ENCODE measurements at regions not wholly inside any gene's neighbourhood (a gene's known extent, or its start where the extent isn't known, plus 50 kb on each side); places are given as distances from the start of the nearest gene placed in this dataset.

GRCh38 chr13:38160131-38160530 is 189.5 kb upstream of the UFM1 start:
- Histone ChIP-seq H3K79me2 (ENCODE audit: control insufficient read depth, insufficient read depth, low read length, unreplicated experiment) (no peaks in the 10 kb centered on the region), H3K4me3 (ENCODE audit: low read depth, low read length) (no peak overlapping the region), H3K27me3 (ENCODE audit: insufficient read depth, low read length) (no peaks in the 10 kb centered on the region), H3K4me1 (ENCODE audit: control insufficient read depth, insufficient read depth, low read length, unreplicated experiment) (no peaks in the 10 kb centered on the region), H3K36me3 (ENCODE audit: insufficient read depth, low read length) (no peaks in the 10 kb centered on the region), H3K27ac (ENCODE audit: low read depth, low read length) (no peak overlapping the region), H2AFZ (ENCODE audit: low read length, unreplicated experiment) (no peak overlapping the region)

GRCh38 chr13:38159710-38160109 is 189.9 kb upstream of the UFM1 start:
- Histone ChIP-seq H3K79me2 (ENCODE audit: control insufficient read depth, insufficient read depth, low read length, unreplicated experiment) (no peaks in the 10 kb centered on the region), H3K36me3 (ENCODE audit: insufficient read depth, low read length) (no peaks in the 10 kb centered on the region), H3K27ac (ENCODE audit: low read depth, low read length) (no peak overlapping the region), H3K27me3 (ENCODE audit: insufficient read depth, low read length) (no peaks in the 10 kb centered on the region), H3K4me1 (ENCODE audit: control insufficient read depth, insufficient read depth, low read length, unreplicated experiment) (no peaks in the 10 kb centered on the region), H2AFZ (ENCODE audit: low read length, unreplicated experiment) (no peak overlapping the region), H3K4me3 (ENCODE audit: low read depth, low read length) (no peak overlapping the region)

DNA sequence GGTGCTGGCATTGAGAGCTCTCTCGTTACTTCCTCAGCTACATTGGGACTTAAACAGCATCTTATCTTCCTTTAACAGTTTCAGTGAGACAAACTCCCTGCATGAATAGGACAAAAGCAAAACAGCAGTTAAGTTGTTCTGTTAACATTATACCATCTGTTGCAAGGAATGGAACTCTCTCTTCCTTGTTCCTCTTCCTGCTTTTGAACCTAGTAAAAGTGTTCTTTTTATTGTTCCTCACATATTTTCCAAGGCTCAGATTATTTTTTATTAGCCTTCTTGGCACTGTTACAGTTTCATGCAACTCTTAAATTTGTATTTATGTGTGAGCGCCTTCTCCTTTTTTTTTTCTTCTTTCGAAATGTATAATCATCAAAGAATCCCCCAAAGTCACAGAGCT is 202.6 kb upstream of the UFM1 start:
- Histone ChIP-seq H2AFZ (ENCODE audit: low read length, unreplicated experiment) (no peak overlapping the region), H3K4me1 (ENCODE audit: control insufficient read depth, insufficient read depth, low read length, unreplicated experiment) (peaks cover 4% of the 10 kb centered on the region), H3K4me3 (ENCODE audit: low read depth, low read length) (no peak overlapping the region), H3K27me3 (ENCODE audit: insufficient read depth, low read length) (no peaks in the 10 kb centered on the region), H3K36me3 (ENCODE audit: insufficient read depth, low read length) (no peaks in the 10 kb centered on the region), H3K27ac (ENCODE audit: low read depth, low read length) (no peak overlapping the region), H3K79me2 (ENCODE audit: control insufficient read depth, insufficient read depth, low read length, unreplicated experiment) (no peaks in the 10 kb centered on the region)

- H3K4me3 ChIP-seq (ENCODE audit: low read depth, low read length), result peak overlapping the region; percentile 25; the same call in 1 of the 2 replicates
- no peaks in the 10 kb centered on the region for H3K27me3 ChIP-seq (ENCODE audit: insufficient read depth, low read length)
- peaks cover 11% of the 10 kb centered on the region for H3K4me1 ChIP-seq (ENCODE audit: control insufficient read depth, insufficient read depth, low read length, unreplicated experiment)
- no peaks in the 10 kb centered on the region for H3K79me2 ChIP-seq (ENCODE audit: control insufficient read depth, insufficient read depth, low read length, unreplicated experiment)
- no peak overlapping the region for H2AFZ ChIP-seq (ENCODE audit: low read length, unreplicated experiment)
- H3K27ac ChIP-seq (ENCODE audit: low read depth, low read length), result no peak overlapping the region
- no peaks in the 10 kb centered on the region for H3K36me3 ChIP-seq (ENCODE audit: insufficient read depth, low read length)
Observed at GRCh38 chr13:38141792-38142191, 207.9 kb upstream of the UFM1 start.

- H2AFZ ChIP-seq (ENCODE audit: low read length, unreplicated experiment), result no peak overlapping the region
- no peak overlapping the region for H3K4me3 ChIP-seq (ENCODE audit: low read depth, low read length)
- no peaks in the 10 kb centered on the region for H3K27me3 ChIP-seq (ENCODE audit: insufficient read depth, low read length)
- H3K36me3 ChIP-seq (ENCODE audit: insufficient read depth, low read length), result no peaks in the 10 kb centered on the region
- H3K27ac ChIP-seq (ENCODE audit: low read depth, low read length), result no peak overlapping the region
- H3K79me2 ChIP-seq (ENCODE audit: control insufficient read depth, insufficient read depth, low read length, unreplicated experiment), result no peaks in the 10 kb centered on the region
- H3K4me1 ChIP-seq (ENCODE audit: control insufficient read depth, insufficient read depth, low read length, unreplicated experiment), result no peaks in the 10 kb centered on the region
Observed at GRCh38 chr13:38135592-38135991, 214.1 kb upstream of the UFM1 start.

DNA sequence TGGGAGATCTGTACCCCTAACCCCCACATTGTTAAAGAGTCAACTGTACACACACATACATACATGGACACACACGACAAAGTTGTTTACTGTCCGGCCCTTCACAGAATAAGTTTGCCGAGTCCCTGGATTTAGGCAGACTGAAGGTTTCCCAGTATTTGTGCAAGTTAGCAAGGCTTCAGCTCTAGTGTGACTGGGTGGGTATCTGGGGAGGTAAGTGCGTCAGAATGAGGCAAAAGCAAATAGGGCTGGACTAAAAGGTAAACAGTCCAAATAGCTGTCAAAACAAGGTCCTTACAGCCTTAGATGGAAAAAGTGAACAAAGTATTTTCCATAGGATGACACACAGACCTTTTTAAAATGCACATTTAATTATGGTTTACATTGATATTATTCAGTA is 228.4 kb upstream of the UFM1 start:
- Histone ChIP-seq H3K36me3 (ENCODE audit: insufficient read depth, low read length) (no peaks in the 10 kb centered on the region), H3K79me2 (ENCODE audit: control insufficient read depth, insufficient read depth, low read length, unreplicated experiment) (no peaks in the 10 kb centered on the region), H2AFZ (ENCODE audit: low read length, unreplicated experiment) (no peak overlapping the region), H3K27me3 (ENCODE audit: insufficient read depth, low read length) (no peaks in the 10 kb centered on the region), H3K4me1 (ENCODE audit: control insufficient read depth, insufficient read depth, low read length, unreplicated experiment) (no peaks in the 10 kb centered on the region), H3K27ac (ENCODE audit: low read depth, low read length) (no peak overlapping the region), H3K4me3 (ENCODE audit: low read depth, low read length) (no peak overlapping the region)

GRCh38 chr13:38103851-38104250 is 234.3 kb upstream of the TRPC4 start:
- H3K27ac ChIP-seq (ENCODE audit: low read depth, low read length), result no peak overlapping the region
- no peaks in the 10 kb centered on the region for H3K27me3 ChIP-seq (ENCODE audit: insufficient read depth, low read length)
- peaks cover 5% of the 10 kb centered on the region for H3K4me1 ChIP-seq (ENCODE audit: control insufficient read depth, insufficient read depth, low read length, unreplicated experiment)
- no peaks in the 10 kb centered on the region for H3K36me3 ChIP-seq (ENCODE audit: insufficient read depth, low read length)
- no peak overlapping the region for H2AFZ ChIP-seq (ENCODE audit: low read length, unreplicated experiment)
- H3K4me3 ChIP-seq (ENCODE audit: low read depth, low read length), result no peak overlapping the region
- H3K79me2 ChIP-seq (ENCODE audit: control insufficient read depth, insufficient read depth, low read length, unreplicated experiment), result no peaks in the 10 kb centered on the region

DNA sequence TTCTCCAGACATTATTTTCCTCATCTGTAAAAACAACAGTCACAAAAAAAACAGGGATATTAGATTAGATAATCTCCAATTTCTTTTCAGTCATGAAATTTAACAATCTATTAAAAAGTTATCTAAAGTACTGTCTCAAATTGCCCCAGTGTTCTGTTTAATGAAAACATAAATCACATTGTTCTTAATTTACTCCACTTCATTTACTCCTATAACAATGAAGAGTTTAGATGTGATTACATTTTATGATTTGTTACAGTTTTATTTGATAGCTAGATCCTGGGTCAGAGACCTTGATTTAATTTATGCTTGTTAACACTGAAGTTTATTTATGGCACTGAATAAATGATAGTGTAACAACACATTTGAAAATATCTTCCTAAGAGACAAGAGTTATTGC is 230.2 kb upstream of the TRPC4 start:
- Histone ChIP-seq H3K4me3 (ENCODE audit: low read depth, low read length) (no peak overlapping the region), H3K27me3 (ENCODE audit: insufficient read depth, low read length) (no peaks in the 10 kb centered on the region), H3K27ac (ENCODE audit: low read depth, low read length) (no peak overlapping the region), H3K36me3 (ENCODE audit: insufficient read depth, low read length) (no peaks in the 10 kb centered on the region), H3K79me2 (ENCODE audit: control insufficient read depth, insufficient read depth, low read length, unreplicated experiment) (no peaks in the 10 kb centered on the region), H2AFZ (ENCODE audit: low read length, unreplicated experiment) (no peak overlapping the region), H3K4me1 (ENCODE audit: control insufficient read depth, insufficient read depth, low read length, unreplicated experiment) (no peaks in the 10 kb centered on the region)

GRCh38 chr13:38093425-38093824 is 223.9 kb upstream of the TRPC4 start:
- Histone ChIP-seq H3K27ac (ENCODE audit: low read depth, low read length) (no peak overlapping the region), H3K27me3 (ENCODE audit: insufficient read depth, low read length) (no peaks in the 10 kb centered on the region), H3K36me3 (ENCODE audit: insufficient read depth, low read length) (no peaks in the 10 kb centered on the region), H2AFZ (ENCODE audit: low read length, unreplicated experiment) (no peak overlapping the region), H3K4me1 (ENCODE audit: control insufficient read depth, insufficient read depth, low read length, unreplicated experiment) (no peaks in the 10 kb centered on the region), H3K4me3 (ENCODE audit: low read depth, low read length) (no peak overlapping the region), H3K79me2 (ENCODE audit: control insufficient read depth, insufficient read depth, low read length, unreplicated experiment) (no peaks in the 10 kb centered on the region)

DNA sequence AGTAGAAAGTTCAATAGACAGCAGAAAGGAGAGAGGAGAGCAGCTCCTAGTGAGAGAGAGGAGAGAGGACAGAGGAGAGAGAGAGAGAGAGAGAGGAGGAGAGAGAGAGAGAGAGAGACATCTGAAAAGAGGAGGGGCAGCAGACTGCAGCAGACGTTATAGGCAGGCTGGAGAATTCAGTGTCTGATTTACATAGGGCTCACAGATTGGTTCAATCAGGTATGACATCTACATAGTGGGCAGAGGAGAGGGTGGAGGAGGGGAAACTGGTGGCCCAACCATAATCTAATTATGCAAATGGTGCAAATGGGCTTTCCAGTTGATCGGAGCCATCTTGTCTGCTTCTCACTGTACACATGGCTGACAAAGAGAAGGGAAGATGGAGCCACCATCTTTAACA is 221.3 kb upstream of the TRPC4 start:
- no peak overlapping the region for H3K4me3 ChIP-seq (ENCODE audit: low read depth, low read length)
- no peaks in the 10 kb centered on the region for H3K4me1 ChIP-seq (ENCODE audit: control insufficient read depth, insufficient read depth, low read length, unreplicated experiment)
- no peak overlapping the region for H3K27ac ChIP-seq (ENCODE audit: low read depth, low read length)
- H3K79me2 ChIP-seq (ENCODE audit: control insufficient read depth, insufficient read depth, low read length, unreplicated experiment), result no peaks in the 10 kb centered on the region
- H3K36me3 ChIP-seq (ENCODE audit: insufficient read depth, low read length), result no peaks in the 10 kb centered on the region
- H3K27me3 ChIP-seq (ENCODE audit: insufficient read depth, low read length), result no peaks in the 10 kb centered on the region
- no peak overlapping the region for H2AFZ ChIP-seq (ENCODE audit: low read length, unreplicated experiment)

DNA sequence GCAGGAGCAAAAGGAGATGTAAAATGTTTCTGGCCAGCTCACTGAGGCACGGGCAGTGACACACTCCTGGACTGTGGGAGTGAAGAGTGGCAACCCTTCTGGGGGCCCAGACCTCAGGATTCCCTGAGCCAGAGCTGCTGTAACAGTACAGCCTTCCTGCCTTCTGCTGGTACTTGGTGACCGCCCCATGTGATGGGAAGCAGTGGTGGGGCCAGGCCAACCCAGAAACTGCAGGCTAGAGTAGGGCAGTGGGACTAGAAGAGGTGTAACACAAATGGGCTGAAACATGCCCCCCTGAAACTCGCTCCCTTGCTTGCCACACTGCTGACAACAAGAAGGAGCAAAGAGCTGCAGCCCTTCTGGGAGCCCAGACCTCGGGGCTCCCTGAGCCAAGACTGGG is 217.1 kb upstream of the TRPC4 start:
- no peaks in the 10 kb centered on the region for H3K79me2 ChIP-seq (ENCODE audit: control insufficient read depth, insufficient read depth, low read length, unreplicated experiment)
- no peaks in the 10 kb centered on the region for H3K36me3 ChIP-seq (ENCODE audit: insufficient read depth, low read length)
- H3K27me3 ChIP-seq (ENCODE audit: insufficient read depth, low read length), result no peaks in the 10 kb centered on the region
- no peak overlapping the region for H2AFZ ChIP-seq (ENCODE audit: low read length, unreplicated experiment)
- H3K4me1 ChIP-seq (ENCODE audit: control insufficient read depth, insufficient read depth, low read length, unreplicated experiment), result no peaks in the 10 kb centered on the region
- H3K4me3 ChIP-seq (ENCODE audit: low read depth, low read length), result no peak overlapping the region
- H3K27ac ChIP-seq (ENCODE audit: low read depth, low read length), result no peak overlapping the region

GRCh38 chr13:38086013-38086412 is 216.4 kb upstream of the TRPC4 start:
- no peaks in the 10 kb centered on the region for H3K79me2 ChIP-seq (ENCODE audit: control insufficient read depth, insufficient read depth, low read length, unreplicated experiment)
- H3K36me3 ChIP-seq (ENCODE audit: insufficient read depth, low read length), result no peaks in the 10 kb centered on the region
- no peak overlapping the region for H3K27ac ChIP-seq (ENCODE audit: low read depth, low read length)
- no peaks in the 10 kb centered on the region for H3K4me1 ChIP-seq (ENCODE audit: control insufficient read depth, insufficient read depth, low read length, unreplicated experiment)
- no peak overlapping the region for H2AFZ ChIP-seq (ENCODE audit: low read length, unreplicated experiment)
- H3K4me3 ChIP-seq (ENCODE audit: low read depth, low read length), result no peak overlapping the region
- no peaks in the 10 kb centered on the region for H3K27me3 ChIP-seq (ENCODE audit: insufficient read depth, low read length)
